ENCODE measurements at regions not wholly inside any gene's neighbourhood (a gene's known extent, or its start where the extent isn't known, plus 50 kb on each side); places are given as distances from the start of the nearest gene placed in this dataset.

DNA sequence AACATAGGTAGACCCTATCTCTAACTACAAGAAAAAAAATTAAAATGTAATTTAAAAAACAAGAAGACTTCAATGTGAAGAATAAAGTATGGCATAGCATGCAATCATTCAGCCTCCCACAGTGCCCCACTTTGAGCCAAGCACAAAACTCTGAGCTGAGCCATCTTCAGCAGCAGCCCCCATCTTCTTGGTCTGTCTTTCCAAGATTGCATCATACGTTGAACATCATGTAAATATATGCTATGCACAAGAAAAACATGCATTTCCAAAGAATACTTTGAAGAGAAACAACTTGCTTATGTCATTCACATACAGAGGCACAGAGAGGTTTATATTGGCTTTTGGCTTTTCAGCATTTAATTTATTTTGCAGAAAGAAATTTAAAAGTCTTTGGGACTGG lies 105.8 kb upstream of the TMPO start:
- TF ChIP-seq POLR2A (IDR thresholded peaks at IDR 0.05), result no peak
- TF ChIP-seq, protein P1, sequence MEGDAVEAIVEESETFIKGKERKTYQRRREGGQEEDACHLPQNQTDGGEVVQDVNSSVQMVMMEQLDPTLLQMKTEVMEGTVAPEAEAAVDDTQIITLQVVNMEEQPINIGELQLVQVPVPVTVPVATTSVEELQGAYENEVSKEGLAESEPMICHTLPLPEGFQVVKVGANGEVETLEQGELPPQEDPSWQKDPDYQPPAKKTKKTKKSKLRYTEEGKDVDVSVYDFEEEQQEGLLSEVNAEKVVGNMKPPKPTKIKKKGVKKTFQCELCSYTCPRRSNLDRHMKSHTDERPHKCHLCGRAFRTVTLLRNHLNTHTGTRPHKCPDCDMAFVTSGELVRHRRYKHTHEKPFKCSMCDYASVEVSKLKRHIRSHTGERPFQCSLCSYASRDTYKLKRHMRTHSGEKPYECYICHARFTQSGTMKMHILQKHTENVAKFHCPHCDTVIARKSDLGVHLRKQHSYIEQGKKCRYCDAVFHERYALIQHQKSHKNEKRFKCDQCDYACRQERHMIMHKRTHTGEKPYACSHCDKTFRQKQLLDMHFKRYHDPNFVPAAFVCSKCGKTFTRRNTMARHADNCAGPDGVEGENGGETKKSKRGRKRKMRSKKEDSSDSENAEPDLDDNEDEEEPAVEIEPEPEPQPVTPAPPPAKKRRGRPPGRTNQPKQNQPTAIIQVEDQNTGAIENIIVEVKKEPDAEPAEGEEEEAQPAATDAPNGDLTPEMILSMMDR (IDR thresholded peaks at IDR 0.05 in 8 of 11, conservative IDR thresholded peaks at IDR 0.05 in 3 of 11), result no peak

All from spleen (tissue), 7 donors.